GM12872 (cell line): ENCODE measurements at regions not wholly inside any gene's neighbourhood (a gene's known extent, or its start where the extent isn't known, plus 50 kb on each side); places are given as distances from the start of the nearest gene placed in this dataset.

ENCODE experiments used
- CTCF ChIP-seq: IDR thresholded peaks from 3 replicates; pipeline ENCODE4 v1.5.1; 2011; ENCODE audit warnings: low read depth, mild to moderate bottlenecking, low read length, moderate library complexity; ENCODE audit not compliant: insufficient read depth

DNA sequence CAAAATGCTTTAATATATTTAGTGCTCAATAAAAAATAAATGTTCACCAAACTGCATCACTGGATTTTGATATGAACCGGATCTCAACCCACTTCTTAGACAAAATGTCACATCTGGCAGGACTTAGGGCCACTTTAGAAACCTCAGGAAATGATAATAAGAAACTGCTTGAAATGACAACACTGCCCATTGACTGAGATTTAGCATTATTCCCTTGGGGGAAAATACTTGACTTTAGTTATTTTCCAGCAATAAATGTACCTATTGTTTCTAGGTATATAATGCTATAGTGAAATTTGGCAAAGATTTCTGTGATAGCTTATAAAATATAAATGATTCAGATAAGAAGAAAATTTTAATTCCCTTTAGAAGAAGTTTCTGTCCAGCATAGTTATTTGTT lies 195.1 kb downstream of the ICOS start:
- no peak for TF ChIP-seq CTCF

DNA sequence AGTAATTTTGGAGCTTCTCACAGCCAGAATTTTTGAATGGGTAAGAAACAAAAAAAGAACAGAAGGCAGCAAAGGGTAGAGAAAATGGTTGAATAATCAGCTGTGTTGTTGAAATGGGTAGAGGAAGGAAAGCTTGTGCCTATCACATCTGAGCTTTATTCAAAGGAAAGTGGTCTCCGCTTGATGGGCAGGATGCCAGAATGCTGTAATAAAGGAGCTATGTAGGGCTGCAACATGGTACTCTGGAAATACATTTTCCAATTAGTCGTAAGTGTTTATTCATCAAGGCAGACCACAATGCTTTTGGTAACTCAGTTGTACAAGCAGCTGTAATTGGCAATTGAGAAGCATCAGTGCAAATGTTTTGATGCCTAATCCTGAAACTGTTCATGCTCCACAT lies 196.9 kb downstream of the ICOS start:
- no peak for TF ChIP-seq CTCF

- TF ChIP-seq CTCF = no peak
Observed at GRCh38 chr2:204134421-204134820, 197.9 kb downstream of the ICOS start.

GRCh38 chr2:204135752-204136151 lies 199.2 kb downstream of the ICOS start:
- TF ChIP-seq CTCF = no peak

DNA sequence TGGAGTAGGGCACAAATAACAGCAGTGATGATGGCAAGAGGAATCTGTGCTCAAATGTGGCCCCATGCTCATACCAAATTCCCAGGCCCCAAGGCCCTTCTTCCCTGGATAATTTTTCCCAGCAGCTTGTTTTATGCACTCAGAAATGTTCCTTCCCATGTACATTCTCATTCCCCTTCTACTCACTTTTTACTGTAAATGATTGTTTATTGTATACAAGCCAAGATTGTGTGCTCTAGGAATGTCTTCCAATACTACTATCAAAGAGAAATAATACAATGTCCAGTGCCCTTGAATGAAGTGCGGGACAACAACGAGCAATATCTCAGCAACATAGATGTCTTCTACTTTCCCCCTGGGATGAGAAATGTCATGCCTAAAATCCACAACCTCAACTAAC lies 201.6 kb downstream of the ICOS start:
- TF ChIP-seq CTCF = no peak

GRCh38 chr2:204140246-204140645 lies 203.7 kb downstream of the ICOS start:
- TF ChIP-seq CTCF = no peak

- no peak for TF ChIP-seq CTCF
Observed at GRCh38 chr2:204143216-204144014, 206.9 kb downstream of the ICOS start.
